ENCODE measurements at regions not wholly inside any gene's neighbourhood (a gene's known extent, or its start where the extent isn't known, plus 50 kb on each side); places are given as distances from the start of the nearest gene placed in this dataset.
"Not testable (repeated sequence)": the region's sequence is repeated elsewhere in the genome, so short reads cannot be mapped to it uniquely, and the experiment has no call there.

DNA sequence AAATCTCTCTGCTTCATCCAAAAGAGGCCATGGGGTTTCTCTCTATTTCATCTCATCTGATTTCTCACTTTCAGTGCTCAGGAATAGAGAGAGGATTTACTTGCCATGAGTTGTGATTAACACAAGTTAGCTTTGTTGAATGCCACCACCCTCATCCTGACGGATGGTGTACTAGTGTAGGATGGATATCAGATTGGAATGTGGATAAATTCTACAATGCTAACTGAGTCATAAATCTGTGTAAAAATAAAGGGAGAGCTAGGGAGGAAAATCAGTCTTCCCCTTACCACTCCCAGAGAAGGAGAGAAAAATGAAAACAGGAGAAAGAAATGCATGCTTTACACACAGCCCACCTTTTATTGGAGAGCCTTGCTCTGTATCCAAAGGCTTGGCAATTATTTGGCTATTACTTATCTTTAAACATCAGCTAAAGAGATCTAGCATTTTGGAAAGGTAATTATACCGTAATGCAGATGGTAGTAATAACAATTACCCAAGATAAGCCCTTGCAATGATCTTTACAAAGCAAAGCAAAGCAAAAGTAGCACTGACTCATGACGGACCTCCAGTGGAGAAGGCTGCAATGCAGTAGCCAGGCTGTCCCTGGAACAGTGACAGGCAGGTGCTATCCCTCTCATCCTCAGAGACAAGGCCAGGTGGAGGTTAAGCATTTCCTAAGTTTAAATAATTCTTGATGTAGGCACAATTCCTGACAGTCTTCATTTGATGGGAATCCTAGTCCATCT, 306.3 kb upstream of the PPARGC1A start:
- no peak for DNase-seq

- no peak for DNase-seq
Observed at GRCh38 chr4:24192018-24192641, 302.3 kb upstream of the PPARGC1A start.

GRCh38 chr4:24190761-24191695, 301.2 kb upstream of the PPARGC1A start:
- DNase-seq = no peak

DNA sequence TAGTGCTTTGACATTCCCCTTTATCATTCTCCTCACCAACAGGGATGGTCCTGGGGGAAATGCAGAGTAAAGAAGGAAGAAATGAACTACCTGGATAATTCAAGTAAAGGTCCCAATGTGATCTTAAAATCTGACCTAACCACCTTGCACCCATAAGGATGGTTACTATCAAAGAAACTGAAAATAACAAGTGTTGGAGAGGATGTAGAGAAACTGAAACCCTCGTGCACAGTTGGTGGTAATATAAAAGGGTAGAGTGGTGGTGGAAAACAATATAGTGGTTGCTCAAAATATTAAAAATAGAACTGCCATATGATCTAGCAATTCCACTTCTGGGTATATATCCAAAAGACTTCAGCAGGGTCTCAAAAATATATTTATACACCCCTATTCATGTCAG, 298.6 kb upstream of the PPARGC1A start:
- DNase-seq = no peak

DNA sequence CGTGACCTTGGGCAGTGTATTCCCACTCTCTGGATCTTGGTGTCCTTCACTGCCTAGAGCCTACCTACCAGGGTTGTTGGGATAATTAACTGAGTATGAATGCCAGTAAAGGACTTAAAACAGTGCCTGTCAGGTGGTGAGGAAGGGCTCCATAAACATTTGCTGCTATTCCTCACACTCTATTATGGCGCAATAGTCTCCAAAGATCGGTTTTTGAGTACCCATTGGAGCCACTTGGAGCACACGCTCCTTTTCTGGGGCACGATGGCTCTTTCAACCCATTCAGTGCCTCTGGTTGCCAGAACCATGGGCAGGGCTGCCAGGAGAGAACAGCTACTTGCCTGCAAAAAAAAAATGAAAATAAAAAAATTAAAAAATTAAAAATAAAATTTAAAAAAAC, 296.6 kb upstream of the PPARGC1A start:
- no peak for DNase-seq

DNA sequence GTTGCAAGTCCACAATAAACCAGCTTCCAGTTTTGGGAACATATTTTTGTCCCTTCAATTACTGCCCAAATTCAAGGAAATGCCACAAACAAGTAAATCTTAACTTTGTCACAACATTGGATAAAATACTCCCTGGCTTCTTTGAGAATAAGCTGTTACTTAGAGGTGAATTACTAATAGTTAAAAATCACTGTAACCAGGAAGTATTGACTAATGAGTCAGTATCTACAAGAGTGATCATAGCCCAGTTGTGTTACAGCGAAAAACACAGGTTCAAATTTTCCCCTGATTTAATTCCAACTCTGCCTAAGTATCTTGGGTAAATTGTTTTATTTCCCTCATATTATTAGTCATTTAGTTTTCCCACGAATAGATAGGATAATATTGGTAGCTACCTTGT, 291.2 kb upstream of the PPARGC1A start:
- DNase-seq = no peak

DNA sequence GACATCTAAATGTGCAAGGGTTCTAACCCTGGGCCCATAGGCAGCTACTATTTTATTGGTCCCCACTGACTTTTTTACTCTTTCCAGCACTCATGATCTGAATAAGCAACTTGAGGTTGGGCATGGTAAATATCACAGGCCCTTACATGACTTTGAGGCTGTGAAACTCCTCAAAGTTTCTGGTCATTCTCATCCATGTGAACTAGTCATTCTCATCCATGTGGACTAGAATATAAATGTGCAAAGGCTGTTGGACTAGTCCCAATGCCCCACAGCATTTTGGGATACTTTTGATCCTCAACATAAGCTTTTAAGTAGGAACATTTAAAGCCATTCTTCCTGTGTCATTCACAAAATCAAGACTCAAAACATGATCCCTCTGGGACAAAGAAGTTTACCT, 290.7 kb upstream of the PPARGC1A start:
- DNase-seq = no peak

GRCh38 chr4:24179201-24179840, 289.5 kb upstream of the PPARGC1A start:
- no peak for DNase-seq

DNA sequence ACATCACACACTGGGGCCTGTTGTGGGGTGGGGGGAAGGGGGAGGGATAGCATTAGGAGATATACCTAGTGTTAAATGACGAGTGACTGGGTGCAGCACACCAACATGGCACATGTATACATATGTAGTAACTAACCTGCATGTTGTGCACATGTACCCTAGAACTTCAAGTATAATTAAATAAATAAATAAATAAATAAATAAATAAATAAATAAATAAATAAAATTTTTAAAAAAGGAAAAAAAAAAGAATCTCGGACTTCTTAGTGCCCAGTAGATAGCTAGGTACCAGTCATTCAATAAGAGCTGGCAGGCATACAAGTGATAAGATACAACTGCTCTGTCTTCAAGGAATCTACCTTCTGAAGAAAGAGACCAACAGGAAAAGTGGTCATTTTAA, 287.6 kb upstream of the PPARGC1A start:
- DNase-seq = not testable (repeated sequence)

- no peak for DNase-seq
Observed at GRCh38 chr4:24175707-24176106, 285.9 kb upstream of the PPARGC1A start.

DNA sequence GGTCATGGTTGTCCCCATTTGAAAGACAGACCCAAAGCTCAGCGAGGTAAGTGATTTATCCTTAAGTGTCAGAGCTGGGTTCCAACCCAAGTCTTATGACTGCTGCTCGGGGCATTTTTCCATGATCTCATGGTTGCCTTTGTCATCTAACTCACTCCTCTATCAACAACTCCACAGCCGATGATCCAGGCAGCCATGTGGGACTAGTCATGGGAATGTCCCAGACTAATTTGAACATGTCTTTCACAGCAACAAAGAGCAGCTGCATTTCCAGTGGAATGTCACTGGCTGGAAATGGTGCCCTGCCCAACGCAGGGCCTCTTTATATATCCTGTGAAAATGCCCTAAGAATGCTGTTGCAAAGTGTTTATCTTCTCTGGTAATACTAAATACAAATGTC, 284.8 kb upstream of the PPARGC1A start:
- DNase-seq = no peak

DNA sequence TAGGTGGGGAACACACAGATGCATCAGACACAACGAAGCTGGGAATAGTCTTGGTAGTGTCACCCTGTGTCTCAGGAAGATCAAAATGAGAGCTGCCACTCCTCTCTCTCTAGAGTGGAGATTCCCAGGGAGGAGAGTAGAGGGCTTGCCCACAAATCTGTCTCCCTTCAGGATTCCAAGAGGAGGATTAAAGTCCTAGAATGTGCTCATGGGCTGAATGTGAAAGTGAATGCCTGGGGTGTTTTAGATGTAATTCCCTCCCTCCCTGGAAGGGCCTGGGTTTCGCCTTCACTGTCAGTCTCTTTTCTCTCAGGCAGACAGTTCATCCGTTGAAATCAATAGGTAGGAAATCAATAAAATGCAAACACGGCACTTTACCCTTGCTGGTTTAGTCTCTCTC, 282.6 kb upstream of the PPARGC1A start:
- no peak for DNase-seq

DNA sequence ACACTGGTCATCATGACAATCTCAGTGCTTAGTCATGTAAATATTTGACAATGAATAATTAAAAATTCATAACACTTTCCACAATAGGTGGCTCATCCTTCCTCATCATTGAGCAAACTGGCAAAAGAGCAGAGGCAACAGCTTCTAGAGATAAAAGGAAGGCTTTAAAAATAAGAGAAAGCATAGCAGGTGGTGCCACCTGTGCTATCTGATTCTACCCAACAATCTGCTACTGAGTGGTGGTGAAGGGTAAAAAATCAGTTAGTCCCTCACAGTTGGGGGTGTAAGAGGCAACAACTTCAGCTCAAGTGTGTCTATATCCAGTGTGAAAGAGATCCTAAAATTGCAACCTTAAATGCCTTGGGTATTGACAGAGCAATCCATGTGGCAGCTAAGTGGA, 280.1 kb upstream of the PPARGC1A start:
- peak; percentile 72 for DNase-seq

DNA sequence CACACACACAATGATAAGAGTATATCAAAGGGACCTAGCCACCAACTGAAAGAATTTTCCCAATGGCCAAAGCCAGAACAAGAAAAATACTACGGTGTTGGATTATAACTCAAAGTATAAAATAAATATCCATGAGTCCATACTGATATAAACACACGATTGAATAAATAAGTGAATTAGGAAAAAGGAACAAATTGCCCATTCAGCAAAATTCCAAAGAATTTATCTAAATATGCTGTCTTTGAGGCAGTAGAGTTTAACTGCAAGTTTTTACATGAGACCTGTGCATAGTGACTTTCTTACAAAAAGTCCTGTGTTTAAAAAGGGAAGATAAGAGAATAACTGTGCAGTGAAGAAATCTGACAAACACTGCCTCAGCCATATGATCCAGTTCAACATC, 278.8 kb upstream of the PPARGC1A start:
- DNase-seq = no peak

DNA sequence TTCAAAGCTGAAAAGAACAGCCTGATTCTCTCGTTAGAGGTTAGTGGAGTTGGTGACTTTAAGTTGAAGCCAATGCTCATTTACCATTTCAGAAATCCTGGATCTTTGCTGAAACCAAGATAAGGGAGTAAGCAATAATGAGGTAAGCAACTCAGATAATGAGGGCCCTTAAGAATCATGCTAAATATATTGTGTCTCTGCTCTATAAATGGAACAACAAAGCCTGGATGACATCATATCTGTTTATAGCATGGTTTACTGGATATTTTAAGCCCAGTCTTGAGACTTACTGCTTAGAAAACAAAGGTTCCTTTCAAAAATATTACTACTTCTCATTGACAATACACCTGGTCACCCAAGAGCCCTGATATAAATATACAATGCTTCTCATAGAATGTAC, 276.7 kb upstream of the PPARGC1A start:
- DNase-seq = no peak

DNA sequence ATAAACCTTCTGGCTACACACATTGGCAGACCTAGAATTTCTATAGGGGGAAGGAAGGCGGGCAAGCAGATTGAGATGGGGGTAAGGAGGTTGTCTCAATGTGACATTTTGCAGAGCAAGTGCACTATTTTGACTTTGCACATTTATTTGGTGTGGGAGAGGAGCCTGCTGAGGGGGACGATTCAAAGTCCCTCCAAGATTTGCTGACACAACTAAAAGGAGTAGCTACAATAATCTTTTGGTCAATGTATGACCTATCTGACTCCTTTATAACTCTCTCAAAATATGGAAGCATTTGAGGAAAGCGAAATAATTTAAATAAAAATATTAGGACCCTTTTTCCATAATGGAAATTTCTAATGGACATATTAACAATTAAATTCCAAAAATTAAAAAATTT, 274.9 kb upstream of the PPARGC1A start:
- DNase-seq = no peak

- DNase-seq = no peak
Observed at GRCh38 chr4:24164054-24164693, 274.3 kb upstream of the PPARGC1A start.

DNA sequence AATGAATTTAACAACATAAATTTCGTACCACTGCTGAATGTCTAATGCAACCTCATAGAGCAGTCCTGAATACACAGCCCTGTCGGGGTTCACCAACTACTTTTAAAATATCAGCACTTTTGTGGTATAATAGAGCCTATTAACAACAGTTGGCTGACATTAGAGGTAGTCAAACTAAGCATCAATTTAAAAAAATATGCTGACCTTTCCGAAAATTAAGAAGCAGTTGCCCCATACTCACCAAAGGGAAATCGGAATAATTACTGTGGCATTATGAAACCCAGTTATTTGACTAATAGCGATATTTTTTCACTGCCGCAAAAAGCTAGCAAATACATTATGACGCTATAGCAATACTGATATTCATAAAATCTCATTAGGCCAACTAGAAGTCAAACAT, 273.5 kb upstream of the PPARGC1A start:
- no peak for DNase-seq

DNA sequence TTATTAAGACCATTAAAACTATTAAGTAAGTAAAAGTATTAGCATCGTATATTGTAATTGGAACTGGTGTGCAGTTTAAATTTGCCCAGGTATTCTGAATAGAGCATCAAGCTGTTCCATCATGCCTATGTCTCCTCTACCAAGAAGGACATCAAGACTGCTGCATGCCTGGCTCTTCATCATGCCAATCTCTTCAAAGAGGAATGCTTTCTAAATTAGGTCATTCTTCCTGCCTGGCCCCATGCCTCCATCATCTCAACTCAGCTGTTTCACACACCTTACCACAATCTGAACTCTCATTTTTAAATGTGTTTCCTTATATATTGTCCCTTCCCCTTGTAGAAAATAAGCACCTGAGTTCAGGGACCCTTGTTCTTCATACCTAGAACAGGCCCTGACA, 270.5 kb upstream of the PPARGC1A start:
- no peak for DNase-seq

- no peak for DNase-seq
Observed at GRCh38 chr4:24158031-24158430, 268.2 kb upstream of the PPARGC1A start.

- no peak for DNase-seq
Observed at GRCh38 chr4:24150034-24150433, 260.2 kb upstream of the PPARGC1A start.

- no peak for DNase-seq
Observed at GRCh38 chr4:24146127-24146526, 256.3 kb upstream of the PPARGC1A start.

- DNase-seq = no peak
Observed at GRCh38 chr4:24145591-24145990, 255.7 kb upstream of the PPARGC1A start.
